Fibroblast of lung (primary cell): ENCODE measurements at regions not wholly inside any gene's neighbourhood (a gene's known extent, or its start where the extent isn't known, plus 50 kb on each side); places are given as distances from the start of the nearest gene placed in this dataset.

Experiments
- DNase-seq, 2 donors: peaks; one replicate each; pipeline versions ENCODE4 v3.0.0 to v3.0.0-alpha.2; 2010; ENCODE audit warnings: low read depth in 2 of 2
- H2AFZ ChIP-seq: 2 replicates; pipeline ENCODE4 v1.5.1; 2012; ENCODE audit warnings: low read length, control low read depth, inconsistent platforms
- H3K27ac ChIP-seq: 2 replicates; pipeline ENCODE4 v1.5.1; 2011; ENCODE audit warnings: low read length, control low read depth; ENCODE audit not compliant: insufficient read depth
- H3K27me3 ChIP-seq: 2 replicates; pipeline ENCODE4 v1.5.1; 2011; ENCODE audit warnings: mild to moderate bottlenecking, low read length; ENCODE audit not compliant: control insufficient read depth, insufficient read depth
- H3K36me3 ChIP-seq: 2 replicates; pipeline ENCODE4 v1.5.1; 2011; ENCODE audit warnings: low read length; ENCODE audit not compliant: control insufficient read depth, insufficient read depth
- H3K4me1 ChIP-seq: 2 replicates; pipeline ENCODE4 v1.5.1; 2011; ENCODE audit warnings: low read length; ENCODE audit not compliant: control insufficient read depth, insufficient read depth; ENCODE audit errors: extremely low read depth
- H3K4me2 ChIP-seq: 2 replicates; pipeline ENCODE4 v1.5.1; 2011; ENCODE audit warnings: low read length, control low read depth; ENCODE audit not compliant: insufficient read depth; ENCODE audit errors: extremely low read depth
- H3K4me3 ChIP-seq, 4 experiments: fragments of 200-600 bp in 1 of 4; sonication (generic) in 1 of 4; replicated peaks in 1 of 4; 2 replicates each; pipeline ENCODE4 v1.5.1; 2011 to 2016; ENCODE audit warnings: low read length in 4 of 4, low read depth in 3 of 4, mild to moderate bottlenecking in 3 of 4, control low read depth in 2 of 4, inconsistent platforms in 1 of 4, mixed read lengths in 1 of 4; ENCODE audit not compliant: insufficient read depth in 1 of 4; ENCODE audit errors: control extremely low read depth in 1 of 4
- H3K79me2 ChIP-seq: 2 replicates; pipeline ENCODE4 v1.5.1; 2012; ENCODE audit warnings: mild to moderate bottlenecking, low read length, inconsistent platforms; ENCODE audit not compliant: control insufficient read depth, insufficient read depth
- H3K9ac ChIP-seq: 2 replicates; pipeline ENCODE4 v1.5.1; 2011; ENCODE audit warnings: mild to moderate bottlenecking, low read length, control low read depth; ENCODE audit not compliant: insufficient read depth
- H3K9me3 ChIP-seq: 2 replicates; pipeline ENCODE4 v1.5.1; 2012; ENCODE audit warnings: low read depth, low read length; ENCODE audit not compliant: control insufficient read depth, insufficient read depth
- H4K20me1 ChIP-seq: 2 replicates; pipeline ENCODE4 v1.5.1; 2011; ENCODE audit warnings: low read length; ENCODE audit not compliant: control insufficient read depth, insufficient read depth; ENCODE audit errors: extremely low read depth
- CTCF ChIP-seq, 2 donors: IDR thresholded peaks in 1 of 2; conservative IDR thresholded peaks in 1 of 2; 1 replicate in 1 of 2; 2 replicates in 1 of 2; pipeline ENCODE4 v1.5.1; 2011 to 2012; ENCODE audit warnings: low read length in 2 of 2, control low read depth in 1 of 2, inconsistent platforms in 1 of 2, low read depth in 1 of 2, mild to moderate bottlenecking in 1 of 2
- EZH2 ChIP-seq: IDR thresholded peaks from 2 replicates; pipeline ENCODE4 v1.5.1; 2012; ENCODE audit warnings: low read length, control low read depth, mild to moderate bottlenecking; ENCODE audit errors: missing control alignments

DNA sequence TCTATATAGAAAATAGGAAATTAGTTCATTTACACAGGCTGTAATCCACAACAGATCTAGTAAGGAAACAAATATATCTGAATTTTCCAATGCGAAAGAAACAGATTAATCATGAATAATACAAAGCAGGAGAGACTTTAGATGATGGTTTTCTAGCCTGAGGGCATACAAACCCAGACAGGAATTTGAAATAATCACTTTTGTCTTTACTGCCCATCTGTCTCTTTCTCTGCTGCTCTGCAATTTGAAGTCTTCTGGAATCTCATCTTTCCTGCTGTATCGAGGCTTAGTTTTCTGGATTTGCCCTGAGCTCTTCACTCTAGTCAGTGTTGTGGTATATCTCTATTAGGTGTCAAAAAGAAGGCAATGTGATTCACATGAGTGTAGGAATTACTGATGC is 711.8 kb upstream of the FAM241A start:
- no peak overlapping the region for H3K9ac ChIP-seq
- H3K4me2 ChIP-seq = no peak overlapping the region
- no peaks in the 10 kb centered on the region for H3K9me3 ChIP-seq
- DNase-seq = no peak
- H3K79me2 ChIP-seq = no peaks in the 10 kb centered on the region
- no peaks in the 10 kb centered on the region for H3K27me3 ChIP-seq
- TF ChIP-seq CTCF (conservative IDR thresholded peaks at IDR 0.05 in 1 of 2, IDR thresholded peaks at IDR 0.05 in 1 of 2; ENCODE audit: low read depth in 1 of 2, low read length in 2 of 2) (no peak), EZH2 (no peak)
- no peaks in the 10 kb centered on the region for H4K20me1 ChIP-seq
- no peak overlapping the region for H2AFZ ChIP-seq
- H3K36me3 ChIP-seq = no peaks in the 10 kb centered on the region
- H3K4me1 ChIP-seq = no peaks in the 10 kb centered on the region
- H3K27ac ChIP-seq = no peak overlapping the region
- no peak overlapping the region for H3K4me3 ChIP-seq

DNA sequence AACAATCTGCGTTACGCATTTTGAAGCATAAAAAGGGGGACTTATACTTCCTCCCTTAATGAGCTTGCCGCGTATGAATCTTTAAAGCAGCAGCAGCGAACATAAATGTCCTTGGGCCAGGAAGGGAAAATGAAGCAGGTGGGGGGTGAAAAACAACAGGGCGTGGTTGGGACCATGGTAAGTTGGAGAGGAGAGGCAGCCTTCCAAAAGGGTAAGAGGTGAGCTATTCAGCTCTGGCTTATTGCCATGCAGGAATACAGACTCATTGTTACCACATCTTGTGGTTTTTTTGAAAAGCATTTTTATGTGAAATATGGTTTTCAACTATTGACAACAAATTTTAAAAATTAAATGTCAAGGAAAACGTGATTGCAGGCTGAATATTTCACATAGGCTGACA is 710.7 kb upstream of the FAM241A start:
- Histone ChIP-seq H3K9ac (no peak overlapping the region), H2AFZ (no peak overlapping the region), H3K9me3 (no peaks in the 10 kb centered on the region), H3K4me1 (no peaks in the 10 kb centered on the region), H3K4me3 (no peak overlapping the region), H3K27ac (no peak overlapping the region), H3K4me2 (no peak overlapping the region), H3K79me2 (no peaks in the 10 kb centered on the region), H3K27me3 (no peaks in the 10 kb centered on the region), H3K36me3 (no peaks in the 10 kb centered on the region), H4K20me1 (no peaks in the 10 kb centered on the region)
- TF ChIP-seq EZH2 (no peak), CTCF (conservative IDR thresholded peaks at IDR 0.05 in 1 of 2, IDR thresholded peaks at IDR 0.05 in 1 of 2; ENCODE audit: low read depth in 1 of 2, low read length in 2 of 2) (no peak)
- peak in 1 of 2 donors; percentile 43 for DNase-seq

- Histone ChIP-seq H3K27me3 (no peaks in the 10 kb centered on the region), H3K79me2 (no peaks in the 10 kb centered on the region), H4K20me1 (no peaks in the 10 kb centered on the region), H3K9ac (no peak overlapping the region), H3K36me3 (no peaks in the 10 kb centered on the region), H3K9me3 (no peaks in the 10 kb centered on the region), H3K4me1 (no peaks in the 10 kb centered on the region), H3K27ac (no peak overlapping the region), H3K4me2 (no peak overlapping the region), H2AFZ (no peak overlapping the region), H3K4me3 (no peak overlapping the region)
- TF ChIP-seq CTCF (conservative IDR thresholded peaks at IDR 0.05 in 1 of 2, IDR thresholded peaks at IDR 0.05 in 1 of 2; ENCODE audit: low read depth in 1 of 2, low read length in 2 of 2) = no peak
- no peak for TF ChIP-seq EZH2
- no peak for DNase-seq
Observed at GRCh38 chr4:111435986-111436744, 709.1 kb upstream of the FAM241A start.
